Neural cell (in vitro differentiated cells): ENCODE measurements at regions not wholly inside any gene's neighbourhood (a gene's known extent, or its start where the extent isn't known, plus 50 kb on each side); places are given as distances from the start of the nearest gene placed in this dataset.

ENCODE experiments used
- H2AFZ ChIP-seq: fragments of 200-600, 300-800 bp; sonication (generic), shearing (Covaris generic); 2 replicates; pipeline ENCODE4 v1.6.0; 2014; ENCODE audit warnings: low read depth, mild to moderate bottlenecking, antibody characterized with exemption, low read length, moderate library complexity
- H3F3A ChIP-seq: fragments of 200-600 bp; shearing (Covaris generic); 2 replicates; pipeline ENCODE4 v1.6.1; 2016; ENCODE audit warnings: mild to moderate bottlenecking, moderate library complexity, mixed read lengths, antibody characterized with exemption, low read length; ENCODE audit not compliant: insufficient read depth, poor library complexity, severe bottlenecking
- H3K27ac ChIP-seq: fragments of 200-600, 300-800 bp; sonication (generic), shearing (Covaris generic); 2 replicates; pipeline ENCODE4 v1.5.1; 2014; ENCODE audit warnings: mild to moderate bottlenecking, low read length, moderate library complexity
- H3K27me3 ChIP-seq: fragments of 300-800, 200-600 bp; sonication (generic), shearing (Covaris generic); 2 replicates; pipeline ENCODE4 v1.6.0; 2014; ENCODE audit warnings: mild to moderate bottlenecking, low read depth, low read length, moderate library complexity; ENCODE audit not compliant: insufficient read depth
- H3K36me3 ChIP-seq: fragments of 300-800, 200-600 bp; sonication (generic), shearing (Covaris generic); 2 replicates; pipeline ENCODE4 v1.5.1; 2014; ENCODE audit warnings: mild to moderate bottlenecking, antibody characterized with exemption, low read length, moderate library complexity; ENCODE audit not compliant: insufficient read depth
- H3K4me2 ChIP-seq: fragments of 300-800, 200-600 bp; sonication (generic), shearing (Covaris generic); 2 replicates; pipeline ENCODE4 v1.6.0; 2014; ENCODE audit warnings: mild to moderate bottlenecking, low read length
- H3K4me3 ChIP-seq: fragments of 300-800, 200-600 bp; sonication (generic), shearing (Covaris generic); 2 replicates; pipeline ENCODE4 v1.5.1; 2014; ENCODE audit warnings: mild to moderate bottlenecking, low read length, moderate library complexity
- H3K79me2 ChIP-seq: fragments of 200-600 bp; shearing (Covaris generic); replicated peaks from 2 replicates; pipeline ENCODE4 v1.6.0; 2014; ENCODE audit warnings: mild to moderate bottlenecking, low read length, moderate library complexity; ENCODE audit not compliant: insufficient read depth
- H3K9ac ChIP-seq: fragments of 300-800, 200-600 bp; sonication (generic), shearing (Covaris generic); 2 replicates; pipeline ENCODE4 v1.6.1; 2016; ENCODE audit warnings: mild to moderate bottlenecking, low read length, mixed read lengths
- H3K9me2 ChIP-seq: fragments of 200-600 bp; shearing (Covaris generic); 2 replicates; pipeline ENCODE4 v1.6.1; 2016; ENCODE audit warnings: mild to moderate bottlenecking, low read length, mixed read lengths; ENCODE audit not compliant: insufficient read depth
- H3K9me3 ChIP-seq: fragments of 200-600, 300-800 bp; sonication (generic), shearing (Covaris generic); 2 replicates; pipeline ENCODE4 v1.6.1; 2016; ENCODE audit warnings: mild to moderate bottlenecking, mixed run types, low read length, moderate library complexity, mixed read lengths
- H4K20me1 ChIP-seq: fragments of 200-600 bp; shearing (Covaris generic); 2 replicates; pipeline ENCODE4 v1.6.1; 2016; ENCODE audit warnings: mild to moderate bottlenecking, mixed run types; ENCODE audit not compliant: insufficient read depth
- CTCF ChIP-seq: fragments of 450-650 bp; IDR thresholded peaks from 2 replicates; pipeline ENCODE4 v1.5.1; 2014; ENCODE audit warnings: antibody characterized with exemption, mild to moderate bottlenecking, moderate library complexity; ENCODE audit not compliant: poor library complexity, severe bottlenecking
- EP300 ChIP-seq: fragments of 450-650 bp; conservative IDR thresholded peaks from 2 replicates; pipeline ENCODE4 v1.6.1; 2014; ENCODE audit warnings: antibody characterized with exemption, mild to moderate bottlenecking, moderate library complexity; ENCODE audit not compliant: poor library complexity, severe bottlenecking
- EZH2 ChIP-seq: fragments of 200-600, 300-800 bp; shearing (Covaris generic), sonication (generic); IDR thresholded peaks from 2 replicates; pipeline ENCODE4 v1.6.1; 2014; ENCODE audit warnings: antibody characterized with exemption, low read length, borderline replicate concordance, mild to moderate bottlenecking; ENCODE audit not compliant: insufficient read depth, poor library complexity, severe bottlenecking
- MXI1 ChIP-seq: fragments of 450-650 bp; conservative IDR thresholded peaks from 2 replicates; pipeline ENCODE4 v1.6.1; 2014; ENCODE audit warnings: antibody characterized with exemption, mild to moderate bottlenecking; ENCODE audit not compliant: poor library complexity, severe bottlenecking
- POLR2AphosphoS5 ChIP-seq: IDR thresholded peaks from 2 replicates; pipeline ENCODE4 v1.6.1; 2012
- RAD21 ChIP-seq: fragments of 450-650 bp; conservative IDR thresholded peaks from 2 replicates; pipeline ENCODE4 v1.6.1; 2014; ENCODE audit warnings: antibody characterized with exemption, mild to moderate bottlenecking, moderate library complexity
- REST ChIP-seq: IDR thresholded peaks from 2 replicates; pipeline ENCODE4 v1.6.1; 2012; ENCODE audit warnings: borderline replicate concordance
- SMC3 ChIP-seq: fragments of 450-650 bp; conservative IDR thresholded peaks from 2 replicates; pipeline ENCODE4 v1.6.1; 2014; ENCODE audit warnings: antibody characterized with exemption, mild to moderate bottlenecking, moderate library complexity; ENCODE audit not compliant: poor library complexity
- TAF1 ChIP-seq: IDR thresholded peaks from 2 replicates; pipeline ENCODE4 v1.6.1; 2012; ENCODE audit warnings: low read depth

DNA sequence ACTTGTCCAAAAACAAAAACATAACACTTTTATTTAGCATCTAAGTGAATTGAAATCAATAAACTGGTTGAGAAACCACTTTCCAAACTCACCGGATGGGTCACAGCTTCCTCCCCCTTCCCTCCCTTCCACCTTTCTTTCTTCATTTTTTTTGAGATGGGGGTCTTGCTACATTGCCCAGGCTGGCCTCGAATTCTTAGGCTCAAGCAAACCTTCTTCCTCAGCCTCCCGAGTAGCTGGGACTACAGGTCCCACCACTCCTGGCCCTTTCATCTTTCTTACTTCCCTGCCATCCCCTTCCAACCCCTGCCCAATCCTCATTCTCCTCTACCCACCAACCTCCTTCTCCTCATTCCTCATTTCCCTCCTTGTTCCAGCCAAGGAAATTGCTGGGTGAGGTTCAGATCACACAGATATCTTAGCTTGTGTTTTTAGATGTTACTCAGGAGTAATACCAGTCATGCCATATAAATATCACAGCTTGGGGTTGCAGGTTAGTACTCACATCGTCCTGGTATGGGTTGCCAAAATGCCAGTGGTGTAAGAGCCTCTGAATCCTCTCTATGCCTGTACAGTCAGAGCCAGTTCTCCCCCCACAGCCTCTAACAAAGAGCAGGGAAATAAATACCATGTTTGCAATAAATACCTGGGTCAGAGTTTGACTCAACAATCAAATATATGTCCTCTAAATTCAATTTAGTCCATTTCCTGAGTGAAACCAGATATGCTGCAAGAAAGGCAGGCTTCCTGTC is 132.7 kb upstream of the NDUFV2 start:
- no peaks in the 10 kb centered on the region for H3K27me3 ChIP-seq
- H3K4me2 ChIP-seq: no peak overlapping the region
- H3K9me2 ChIP-seq: no peaks in the 10 kb centered on the region
- no peak overlapping the region for H3K4me3 ChIP-seq
- H3K9me3 ChIP-seq: peaks cover 3% of the 10 kb centered on the region
- no peak overlapping the region for H3K9ac ChIP-seq
- no peak overlapping the region for H3K27ac ChIP-seq
- no peaks in the 10 kb centered on the region for H3F3A ChIP-seq
- H3K36me3 ChIP-seq: no peaks in the 10 kb centered on the region
- H2AFZ ChIP-seq: no peak overlapping the region
- H4K20me1 ChIP-seq: no peaks in the 10 kb centered on the region
- H3K79me2 ChIP-seq: no peaks in the 10 kb centered on the region
- no peak for TF ChIP-seq CTCF
- no peak for TF ChIP-seq REST
- TF ChIP-seq TAF1: no peak
- TF ChIP-seq EZH2: no peak
- TF ChIP-seq EP300: no peak
- no peak for TF ChIP-seq POLR2AphosphoS5
- TF ChIP-seq MXI1: no peak
- no peak for TF ChIP-seq RAD21
- no peak for TF ChIP-seq SMC3

GRCh38 chr18:8970843-8971242 is 131.7 kb upstream of the NDUFV2 start:
- H3K27me3 ChIP-seq: no peaks in the 10 kb centered on the region
- no peaks in the 10 kb centered on the region for H3K79me2 ChIP-seq
- H3K36me3 ChIP-seq: no peaks in the 10 kb centered on the region
- H4K20me1 ChIP-seq: no peaks in the 10 kb centered on the region
- no peak overlapping the region for H3K4me2 ChIP-seq
- H3K9me2 ChIP-seq: no peaks in the 10 kb centered on the region
- no peak overlapping the region for H3K4me3 ChIP-seq
- H3K9me3 ChIP-seq: peaks cover 3% of the 10 kb centered on the region
- no peak overlapping the region for H3K9ac ChIP-seq
- H3F3A ChIP-seq: no peaks in the 10 kb centered on the region
- H3K27ac ChIP-seq: no peak overlapping the region
- H2AFZ ChIP-seq: no peak overlapping the region
- no peak for TF ChIP-seq TAF1
- TF ChIP-seq POLR2AphosphoS5: no peak
- no peak for TF ChIP-seq MXI1
- TF ChIP-seq RAD21: no peak
- TF ChIP-seq EP300: no peak
- TF ChIP-seq CTCF: no peak
- TF ChIP-seq SMC3: no peak
- no peak for TF ChIP-seq REST
- no peak for TF ChIP-seq EZH2
